Endodermal cell (in vitro differentiated cells): ENCODE measurements at regions not wholly inside any gene's neighbourhood (a gene's known extent, or its start where the extent isn't known, plus 50 kb on each side); places are given as distances from the start of the nearest gene placed in this dataset.

Source experiments
- DNase-seq: peaks from one replicate; pipeline ENCODE4 v3.0.0-alpha.2; 2017
- H3K27ac ChIP-seq: 2 replicates; pipeline ENCODE4 v1.5.1; 2013; ENCODE audit warnings: mild to moderate bottlenecking, low read depth, low read length, moderate library complexity
- H3K27me3 ChIP-seq: 2 replicates; pipeline ENCODE4 v1.6.1; 2013; ENCODE audit warnings: mild to moderate bottlenecking, low read length, moderate library complexity; ENCODE audit not compliant: insufficient read depth, control insufficient read depth, poor library complexity, severe bottlenecking
- H3K36me3 ChIP-seq: 2 replicates; pipeline ENCODE4 v1.7.0; 2013; ENCODE audit warnings: mild to moderate bottlenecking, low read length, moderate library complexity; ENCODE audit not compliant: control insufficient read depth, insufficient read depth
- H3K4me1 ChIP-seq: one replicate; pipeline ENCODE4 v1.7.0; 2013; ENCODE audit warnings: low read length; ENCODE audit not compliant: control insufficient read depth, insufficient read depth
- H3K4me3 ChIP-seq: 2 replicates; pipeline ENCODE4 v1.5.1; 2013; ENCODE audit warnings: mild to moderate bottlenecking, low read length, moderate library complexity
- H3K9ac ChIP-seq: 2 replicates; pipeline ENCODE4 v1.6.1; 2013; ENCODE audit warnings: mild to moderate bottlenecking, low read length, moderate library complexity; ENCODE audit not compliant: poor library complexity, severe bottlenecking; ENCODE audit errors: extremely low read depth
- H3K9me3 ChIP-seq: 2 replicates; pipeline ENCODE4 v1.6.1; 2013; ENCODE audit warnings: mild to moderate bottlenecking, low read length, moderate library complexity; ENCODE audit not compliant: control insufficient read depth
- H3K27ac Mint-ChIP-seq: 2 replicates; pipeline ENCODE4 v1.8.0; 2020; ENCODE audit warnings: mixed read lengths
- H3K27me3 Mint-ChIP-seq: 2 replicates; pipeline ENCODE4 v1.8.0; 2021; ENCODE audit warnings: mild to moderate bottlenecking, mixed read lengths; ENCODE audit not compliant: insufficient read depth
- H3K36me3 Mint-ChIP-seq: 2 replicates; pipeline ENCODE4 v1.8.0; 2020; ENCODE audit warnings: low read depth, mixed read lengths
- H3K4me1 Mint-ChIP-seq: 2 replicates; pipeline ENCODE4 v1.8.0; 2020; ENCODE audit warnings: mixed read lengths
- H3K4me3 Mint-ChIP-seq: 2 replicates; pipeline ENCODE4 v1.8.0; 2020; ENCODE audit warnings: mild to moderate bottlenecking, moderate library complexity, mixed read lengths
- H3K9me3 Mint-ChIP-seq: 2 replicates; pipeline ENCODE4 v1.8.0; 2020; ENCODE audit warnings: mild to moderate bottlenecking, mixed read lengths
- WGBS, 2 experiments: methylation state at CpG; one replicate each; pipeline versions ENCODE4 v1.1.5 to v1.1.7; 2013; ENCODE audit warnings: missing lambda C conversion rate in 2 of 2, mixed read lengths in 1 of 2; ENCODE audit not compliant: insufficient coverage in 1 of 2, insufficient read length in 1 of 2; 5-methylcytosine and 5-hydroxymethylcytosine counted together
- TF ChIP-seq, protein P1 (sequence below): fragments of 200-600 bp; sonication (generic); conservative IDR thresholded peaks from 2 replicates; pipeline ENCODE4 v1.5.0; 2021; ENCODE audit warnings: antibody characterized with exemption, mild to moderate bottlenecking

DNA sequence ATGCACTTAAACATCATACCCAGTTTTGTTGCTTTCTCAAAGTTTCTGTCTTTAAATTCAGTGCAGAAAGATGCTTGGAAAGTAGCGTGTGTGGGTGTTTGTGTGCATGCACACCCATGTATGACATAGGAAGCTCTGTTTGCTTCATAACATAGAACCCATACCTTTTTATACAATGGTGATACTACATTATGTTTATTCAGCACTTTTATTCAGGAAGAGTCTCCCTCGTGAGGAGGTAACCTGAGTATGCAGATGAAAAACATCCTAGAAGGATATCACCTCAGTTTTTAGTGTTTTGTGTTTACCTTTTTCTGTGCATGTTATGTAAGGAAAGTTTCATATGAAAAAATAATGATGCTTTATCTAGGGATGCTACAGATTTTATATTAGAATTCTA lies 111.2 kb downstream of the SST start:
- Histone ChIP-seq H3K4me3 (no peak overlapping the region), H3K9ac (no peak overlapping the region), H3K27ac (no peak overlapping the region), H3K4me1 (peaks cover 7% of the 10 kb centered on the region), H3K36me3 (no peaks in the 10 kb centered on the region), H3K9me3 (no peaks in the 10 kb centered on the region), H3K27me3 (no peaks in the 10 kb centered on the region)
- no peak overlapping the region for H3K4me3 Mint-ChIP-seq
- DNase-seq = no peak
- H3K9me3 Mint-ChIP-seq = no peaks in the 10 kb centered on the region
- peaks cover 2% of the 10 kb centered on the region for H3K4me1 Mint-ChIP-seq
- 86 to 87% methylated on average over 1 to 2 of the region's 2 CpGs for WGBS, 2 experiments
- H3K36me3 Mint-ChIP-seq = no peaks in the 10 kb centered on the region
- H3K27me3 Mint-ChIP-seq = no peaks in the 10 kb centered on the region
- no peak overlapping the region for H3K27ac Mint-ChIP-seq
- TF ChIP-seq, protein P1, sequence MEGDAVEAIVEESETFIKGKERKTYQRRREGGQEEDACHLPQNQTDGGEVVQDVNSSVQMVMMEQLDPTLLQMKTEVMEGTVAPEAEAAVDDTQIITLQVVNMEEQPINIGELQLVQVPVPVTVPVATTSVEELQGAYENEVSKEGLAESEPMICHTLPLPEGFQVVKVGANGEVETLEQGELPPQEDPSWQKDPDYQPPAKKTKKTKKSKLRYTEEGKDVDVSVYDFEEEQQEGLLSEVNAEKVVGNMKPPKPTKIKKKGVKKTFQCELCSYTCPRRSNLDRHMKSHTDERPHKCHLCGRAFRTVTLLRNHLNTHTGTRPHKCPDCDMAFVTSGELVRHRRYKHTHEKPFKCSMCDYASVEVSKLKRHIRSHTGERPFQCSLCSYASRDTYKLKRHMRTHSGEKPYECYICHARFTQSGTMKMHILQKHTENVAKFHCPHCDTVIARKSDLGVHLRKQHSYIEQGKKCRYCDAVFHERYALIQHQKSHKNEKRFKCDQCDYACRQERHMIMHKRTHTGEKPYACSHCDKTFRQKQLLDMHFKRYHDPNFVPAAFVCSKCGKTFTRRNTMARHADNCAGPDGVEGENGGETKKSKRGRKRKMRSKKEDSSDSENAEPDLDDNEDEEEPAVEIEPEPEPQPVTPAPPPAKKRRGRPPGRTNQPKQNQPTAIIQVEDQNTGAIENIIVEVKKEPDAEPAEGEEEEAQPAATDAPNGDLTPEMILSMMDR = no peak

- no peak for DNase-seq
- no peak overlapping the region for H3K27ac ChIP-seq
- H3K4me3 Mint-ChIP-seq = no peak overlapping the region
- no peaks in the 10 kb centered on the region for H3K27me3 Mint-ChIP-seq
- H3K4me1 Mint-ChIP-seq = peaks cover 6% of the 10 kb centered on the region
- H3K9ac ChIP-seq = no peak overlapping the region
- TF ChIP-seq, protein P1 = no peak
- H3K27ac Mint-ChIP-seq = no peak overlapping the region
- H3K9me3 Mint-ChIP-seq = no peaks in the 10 kb centered on the region
- no peaks in the 10 kb centered on the region for H3K4me1 ChIP-seq
- H3K36me3 Mint-ChIP-seq = no peaks in the 10 kb centered on the region
- H3K36me3 ChIP-seq = no peaks in the 10 kb centered on the region
- no peaks in the 10 kb centered on the region for H3K27me3 ChIP-seq
- H3K4me3 ChIP-seq = no peak overlapping the region
- no peaks in the 10 kb centered on the region for H3K9me3 ChIP-seq
Observed at GRCh38 chr3:187551416-187551815, 118.8 kb downstream of the SST start.

DNA sequence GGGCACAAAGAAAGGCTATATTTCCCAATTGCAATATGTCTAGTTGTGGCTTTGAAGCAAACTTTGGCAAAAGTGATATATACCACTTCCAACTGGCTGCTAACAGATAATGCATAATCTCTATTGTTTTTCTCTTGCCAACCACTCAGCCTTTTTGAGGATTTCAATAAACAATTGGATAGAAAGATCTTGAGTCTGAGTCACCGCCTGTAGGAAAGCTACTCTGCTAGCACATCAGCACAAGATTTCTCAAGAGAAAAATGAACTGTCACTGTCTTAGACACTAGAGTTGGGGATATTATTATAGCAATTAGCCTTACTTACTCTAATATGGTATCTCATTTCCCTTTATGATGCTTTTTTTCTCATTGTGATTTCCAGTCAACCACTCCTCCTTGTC lies 119.7 kb downstream of the SST start:
- WGBS, 2 experiments = 94% methylated on average over 1 of the region's 1 CpG; no CpG with 5 or more reads in 1 of the 2 experiments
- peaks cover 3% of the 10 kb centered on the region for H3K27me3 Mint-ChIP-seq
- TF ChIP-seq, protein P1 = no peak

More for the DNA sequence above, 119.7 kb downstream of the SST start:
- peaks cover 6% of the 10 kb centered on the region for H3K4me1 Mint-ChIP-seq
- no peaks in the 10 kb centered on the region for H3K9me3 Mint-ChIP-seq
- H3K4me3 Mint-ChIP-seq = no peak overlapping the region
- H3K27ac Mint-ChIP-seq = no peak overlapping the region
- Histone ChIP-seq H3K4me1 (no peaks in the 10 kb centered on the region), H3K36me3 (no peaks in the 10 kb centered on the region), H3K9ac (no peak overlapping the region), H3K27me3 (no peaks in the 10 kb centered on the region), H3K27ac (no peak overlapping the region), H3K4me3 (no peak overlapping the region), H3K9me3 (no peaks in the 10 kb centered on the region)
- DNase-seq = no peak
- no peaks in the 10 kb centered on the region for H3K36me3 Mint-ChIP-seq
